ENCODE measurements at regions not wholly inside any gene's neighbourhood (a gene's known extent, or its start where the extent isn't known, plus 50 kb on each side); places are given as distances from the start of the nearest gene placed in this dataset.

DNA sequence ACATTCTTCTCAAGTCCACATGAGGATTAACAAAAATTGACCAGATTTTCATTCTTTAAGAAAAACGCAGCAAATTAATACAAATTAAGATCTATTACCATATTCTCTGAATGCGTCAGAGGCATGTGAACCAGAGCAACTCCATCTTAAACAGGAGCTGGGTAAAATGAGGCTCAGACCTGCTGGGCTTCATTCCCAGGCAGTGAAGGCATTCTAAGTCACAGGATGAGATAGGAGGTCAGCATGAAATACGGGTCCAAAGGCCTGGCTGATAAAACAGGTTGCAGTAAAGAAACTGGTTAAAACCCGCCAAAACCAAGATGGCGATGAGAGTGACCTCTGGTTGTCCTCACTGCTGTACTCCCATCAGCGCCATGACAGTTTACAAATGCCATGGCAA lies 217.6 kb downstream of the RDH14 start:
- no peak overlapping the region for H3K4me3 Mint-ChIP-seq
- peaks cover 0 to 9% (median 5%) of the 10 kb centered on the region in 3 donors for H3K27me3 Mint-ChIP-seq
- H3K4me1 Mint-ChIP-seq = no peaks in the 10 kb centered on the region
- no peak for DNase-seq
- no peak for ATAC-seq (ENCODE audit: low read depth in 2 of 2)
- H3K9me3 Mint-ChIP-seq = peaks cover 0 to 5% (median 1%) of the 10 kb centered on the region in 7 donors
- no peaks in the 10 kb centered on the region for H3K36me3 Mint-ChIP-seq
- no peak overlapping the region for H3K27ac Mint-ChIP-seq

DNA sequence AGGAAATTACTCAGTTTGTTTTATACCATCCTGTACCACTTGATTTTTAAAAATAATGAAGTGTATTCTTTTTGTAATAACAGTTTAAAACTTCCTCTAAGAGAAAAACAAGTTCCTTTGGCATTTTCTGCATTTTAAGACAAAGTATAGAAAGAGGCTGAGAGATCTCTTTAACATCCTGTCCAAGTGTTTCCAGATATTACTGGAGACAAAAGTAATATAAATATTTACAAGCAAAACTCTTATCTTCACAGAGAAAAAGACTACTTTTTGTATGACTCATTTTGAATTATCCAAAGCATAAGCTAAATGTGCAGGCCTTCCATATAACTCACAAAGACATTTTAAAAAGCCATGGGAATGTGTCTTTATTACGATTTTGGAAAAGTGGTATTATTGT lies 221.1 kb downstream of the RDH14 start:
- Mint-ChIP-seq H3K9me3 (peaks cover 0 to 5% (median 1%) of the 10 kb centered on the region in 7 donors), H3K27ac (no peak overlapping the region), H3K4me1 (no peaks in the 10 kb centered on the region), H3K36me3 (no peaks in the 10 kb centered on the region), H3K27me3 (peaks cover 8 to 13% (median 10%) of the 10 kb centered on the region in 3 donors), H3K4me3 (no peak overlapping the region)
- ATAC-seq (ENCODE audit: low read depth in 2 of 2) (no peak), DNase-seq (no peak)

DNA sequence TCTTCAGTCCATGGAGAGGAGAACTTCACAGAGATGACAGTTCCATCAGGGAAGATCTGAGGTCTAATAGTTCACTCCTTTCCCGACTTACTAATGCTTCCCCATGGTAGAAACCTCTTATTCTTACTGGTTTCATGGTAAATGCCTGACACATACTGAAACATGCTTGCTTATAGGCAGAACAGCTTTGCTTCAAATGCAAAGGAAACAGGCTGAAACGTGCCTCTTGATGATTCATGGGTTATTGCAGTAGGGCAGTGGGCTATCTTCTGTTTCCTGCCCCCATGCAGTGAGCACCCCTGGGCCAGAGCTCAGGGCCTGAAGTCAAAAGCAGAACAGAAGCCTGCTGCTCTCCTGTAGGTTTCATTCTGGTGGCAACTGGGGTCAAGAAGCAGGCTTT lies 223.5 kb downstream of the RDH14 start:
- H3K4me3 Mint-ChIP-seq = no peak overlapping the region
- no peak for DNase-seq
- peaks cover 10 to 13% (median 12%) of the 10 kb centered on the region in 3 donors for H3K27me3 Mint-ChIP-seq
- H3K36me3 Mint-ChIP-seq = no peaks in the 10 kb centered on the region
- peaks cover 0 to 5% (median 0%) of the 10 kb centered on the region in 7 donors for H3K9me3 Mint-ChIP-seq
- no peaks in the 10 kb centered on the region for H3K4me1 Mint-ChIP-seq
- ATAC-seq (ENCODE audit: low read depth in 2 of 2) = no peak
- no peak overlapping the region for H3K27ac Mint-ChIP-seq

DNA sequence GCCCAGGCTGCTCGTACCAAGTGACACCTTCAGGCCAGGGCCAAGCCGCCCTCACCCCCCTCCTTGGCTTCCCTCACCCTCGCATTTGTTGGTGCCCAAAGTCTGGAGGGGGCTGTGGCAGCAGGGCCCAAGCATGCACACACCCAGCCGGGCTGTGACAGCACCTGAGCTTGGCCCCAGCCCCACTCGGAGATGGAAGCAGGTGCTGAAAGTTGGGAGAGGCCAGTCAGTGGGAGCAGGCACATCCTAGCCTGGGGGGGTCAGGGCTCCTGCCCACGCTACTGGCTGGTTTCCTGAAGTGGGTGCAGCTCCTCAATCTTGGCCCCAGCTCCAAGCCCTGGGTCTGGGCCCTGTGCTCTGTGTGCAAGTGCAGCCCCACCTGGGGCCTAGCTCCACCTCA lies 228.0 kb downstream of the RDH14 start:
- ATAC-seq (ENCODE audit: low read depth in 2 of 2) (no peak), DNase-seq (no peak)
- Mint-ChIP-seq H3K27ac (no peak overlapping the region), H3K27me3 (peaks cover 10 to 17% (median 13%) of the 10 kb centered on the region in 3 donors), H3K9me3 (no peaks in the 10 kb centered on the region), H3K4me1 (no peaks in the 10 kb centered on the region), H3K4me3 (no peak overlapping the region), H3K36me3 (no peaks in the 10 kb centered on the region)

DNA sequence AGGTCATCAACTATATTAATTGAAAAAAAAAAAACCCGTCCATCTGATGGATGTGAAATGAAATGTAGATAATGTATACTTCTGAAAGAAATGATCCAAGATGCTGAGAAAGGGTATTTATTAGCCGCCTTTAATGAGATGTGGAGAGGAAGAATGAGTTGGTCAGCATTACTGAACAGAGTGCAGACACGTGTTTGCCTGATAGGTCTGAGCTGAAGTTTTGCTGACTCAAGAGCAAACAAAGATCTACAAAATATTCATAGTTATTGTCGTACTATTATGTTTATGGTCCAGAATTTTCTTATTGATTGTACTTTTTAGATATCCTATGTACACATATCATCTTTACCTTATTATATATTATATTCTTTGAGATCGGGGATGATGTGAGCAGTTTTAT lies 235.3 kb downstream of the RDH14 start:
- Mint-ChIP-seq H3K27me3 (peaks cover 0 to 5% (median 0%) of the 10 kb centered on the region in 3 donors), H3K36me3 (no peaks in the 10 kb centered on the region), H3K4me1 (no peaks in the 10 kb centered on the region), H3K27ac (no peak overlapping the region), H3K9me3 (peaks cover 0 to 2% (median 0%) of the 10 kb centered on the region in 7 donors), H3K4me3 (no peak overlapping the region)
- DNase-seq = no peak
- ATAC-seq (ENCODE audit: low read depth in 2 of 2) = no peak

DNA sequence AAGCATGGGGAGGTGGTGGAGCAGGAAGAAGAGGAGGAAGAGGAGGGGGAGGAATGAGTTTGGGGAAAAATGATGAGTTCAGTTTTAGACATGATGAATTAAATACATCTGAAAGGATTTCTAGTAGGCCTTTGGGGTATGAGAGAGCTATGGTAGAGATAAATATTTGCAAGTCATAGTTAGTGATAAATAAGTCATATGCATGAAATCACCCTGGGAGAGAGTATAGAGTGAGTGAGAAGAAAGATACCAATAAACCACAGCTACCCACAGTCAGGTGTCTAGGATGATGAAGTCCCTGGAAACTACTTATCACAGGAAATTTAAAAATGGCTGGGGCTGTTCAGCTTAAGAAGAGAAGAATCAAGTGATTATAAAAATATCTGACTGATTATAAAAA lies 240.5 kb downstream of the RDH14 start:
- Mint-ChIP-seq H3K4me1 (no peaks in the 10 kb centered on the region), H3K36me3 (no peaks in the 10 kb centered on the region), H3K27ac (no peak overlapping the region), H3K9me3 (peaks cover 0 to 2% (median 0%) of the 10 kb centered on the region in 7 donors), H3K27me3 (peaks cover 0 to 3% (median 0%) of the 10 kb centered on the region in 3 donors), H3K4me3 (no peak overlapping the region)
- ATAC-seq (ENCODE audit: low read depth in 2 of 2) = no peak
- DNase-seq = no peak

DNA sequence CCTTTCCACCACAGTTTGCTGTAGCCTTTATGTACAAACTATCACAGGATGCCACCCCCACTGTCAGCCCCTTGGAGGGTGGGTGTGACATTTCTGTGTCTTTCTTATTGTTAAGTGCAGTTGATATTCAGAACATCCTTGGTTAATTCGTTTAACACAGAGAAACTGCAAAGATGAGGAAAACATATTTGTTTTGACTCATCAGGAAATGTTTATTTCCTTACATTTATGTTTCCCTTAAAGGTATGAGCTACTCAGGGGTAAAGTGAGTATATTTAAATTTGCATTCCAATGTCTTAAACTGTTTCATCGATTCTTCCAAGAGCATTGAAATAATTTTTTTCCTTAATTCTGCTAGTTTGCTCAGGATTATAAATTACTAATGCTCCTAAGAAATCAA lies 243.4 kb downstream of the RDH14 start:
- peaks cover 0 to 3% (median 0%) of the 10 kb centered on the region in 3 donors for H3K27me3 Mint-ChIP-seq
- no peak for DNase-seq

DNA sequence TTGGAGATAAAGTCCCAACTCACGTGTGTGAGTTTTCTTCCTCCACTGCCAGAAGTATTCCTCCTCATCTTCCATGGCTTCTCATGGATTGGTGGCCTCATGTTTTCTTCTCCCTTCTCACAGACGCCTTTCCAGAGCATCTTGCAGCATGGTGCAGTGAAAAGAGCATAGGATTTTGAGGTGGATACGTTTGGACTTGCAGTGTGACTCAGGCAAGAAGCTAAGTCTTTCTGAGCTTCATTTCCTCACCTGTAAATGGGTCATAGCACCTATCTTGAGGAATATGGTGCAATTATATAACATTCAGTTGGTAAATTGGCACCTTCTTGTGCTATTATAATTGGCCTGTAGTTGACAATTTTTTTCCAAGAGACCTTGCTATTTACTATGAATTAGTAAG lies 247.6 kb downstream of the RDH14 start:
- Mint-ChIP-seq H3K36me3 (no peaks in the 10 kb centered on the region), H3K4me3 (no peak overlapping the region), H3K27ac (no peak overlapping the region), H3K9me3 (peaks cover 0 to 7% (median 4%) of the 10 kb centered on the region in 7 donors), H3K4me1 (no peaks in the 10 kb centered on the region), H3K27me3 (peaks cover 0 to 8% (median 4%) of the 10 kb centered on the region in 3 donors)
- DNase-seq (no peak), ATAC-seq (ENCODE audit: low read depth in 2 of 2) (no peak)

More for the DNA sequence above, 243.4 kb downstream of the RDH14 start:
- H3K27ac Mint-ChIP-seq = no peak overlapping the region
- peaks cover 0 to 7% (median 0%) of the 10 kb centered on the region in 7 donors for H3K9me3 Mint-ChIP-seq
- H3K4me3 Mint-ChIP-seq = no peak overlapping the region
- no peak for ATAC-seq (ENCODE audit: low read depth in 2 of 2)
- H3K36me3 Mint-ChIP-seq = no peaks in the 10 kb centered on the region
- H3K4me1 Mint-ChIP-seq = no peaks in the 10 kb centered on the region

DNA sequence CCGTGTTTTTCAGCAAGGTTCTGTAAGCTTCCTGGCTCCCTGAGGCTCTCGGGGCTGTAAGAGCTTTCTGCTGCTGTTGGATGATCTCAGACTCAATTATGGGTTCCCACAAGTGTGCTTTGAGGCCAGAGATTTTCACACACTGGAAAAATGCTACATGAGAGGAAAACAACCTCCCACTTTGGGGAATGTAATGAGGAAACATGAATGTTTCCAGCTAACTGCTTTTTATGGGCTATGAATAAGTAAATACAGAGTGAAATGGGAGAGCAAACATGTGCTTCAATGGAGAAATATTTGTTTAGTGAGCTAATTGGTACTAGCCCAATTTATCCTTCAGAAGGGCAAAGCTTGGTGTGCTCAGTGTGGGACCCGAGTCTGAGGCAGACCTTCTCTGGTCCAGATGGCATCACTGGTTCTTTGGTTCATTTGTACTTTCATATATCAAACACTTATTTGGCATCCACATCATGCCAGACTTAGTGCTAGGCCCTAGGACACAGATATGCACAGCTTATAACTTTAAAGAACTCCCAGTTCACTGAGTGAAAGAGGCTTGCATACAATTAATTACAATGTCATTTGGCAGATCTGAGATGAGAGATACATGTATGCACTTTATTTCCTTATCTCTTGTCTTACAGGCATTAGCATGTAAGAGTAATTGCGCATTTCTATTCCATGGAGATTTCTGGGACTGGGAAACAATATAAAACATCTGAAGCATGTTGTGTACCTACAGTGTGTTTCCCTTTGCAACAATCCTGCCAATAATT lies 248.8 kb downstream of the RDH14 start:
- Mint-ChIP-seq H3K27ac (no peak overlapping the region), H3K4me1 (no peaks in the 10 kb centered on the region), H3K4me3 (no peak overlapping the region), H3K27me3 (peaks cover 0 to 13% (median 4%) of the 10 kb centered on the region in 3 donors), H3K9me3 (peaks cover 0 to 7% (median 4%) of the 10 kb centered on the region in 7 donors), H3K36me3 (no peaks in the 10 kb centered on the region)
- DNase-seq = no peak
- no peak for ATAC-seq (ENCODE audit: low read depth in 2 of 2)

DNA sequence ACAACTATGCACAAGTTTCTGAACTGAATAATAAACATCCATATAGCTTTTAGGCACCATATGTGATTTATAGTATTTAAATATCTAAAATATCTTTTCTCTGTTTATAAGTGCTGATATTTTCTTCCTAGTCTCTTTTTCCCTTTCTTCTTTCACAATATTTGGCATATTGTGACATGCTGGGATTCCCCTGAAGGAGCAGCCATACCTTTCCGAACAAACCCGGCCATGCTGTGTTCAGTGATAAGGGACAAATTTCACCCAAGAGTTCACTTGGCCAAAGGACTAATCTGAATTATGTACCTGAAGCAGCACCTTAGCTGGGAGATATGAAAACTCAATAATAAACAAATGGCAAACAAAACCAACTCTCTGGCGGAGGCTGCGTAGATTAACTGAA lies 250.8 kb downstream of the RDH14 start:
- Mint-ChIP-seq H3K27ac (no peak overlapping the region), H3K27me3 (peaks cover 0 to 14% (median 13%) of the 10 kb centered on the region in 3 donors), H3K4me3 (no peak overlapping the region), H3K4me1 (no peaks in the 10 kb centered on the region), H3K36me3 (no peaks in the 10 kb centered on the region), H3K9me3 (peaks cover 0 to 7% (median 4%) of the 10 kb centered on the region in 7 donors)
- ATAC-seq (ENCODE audit: low read depth in 2 of 2) (no peak), DNase-seq (no peak)

DNA sequence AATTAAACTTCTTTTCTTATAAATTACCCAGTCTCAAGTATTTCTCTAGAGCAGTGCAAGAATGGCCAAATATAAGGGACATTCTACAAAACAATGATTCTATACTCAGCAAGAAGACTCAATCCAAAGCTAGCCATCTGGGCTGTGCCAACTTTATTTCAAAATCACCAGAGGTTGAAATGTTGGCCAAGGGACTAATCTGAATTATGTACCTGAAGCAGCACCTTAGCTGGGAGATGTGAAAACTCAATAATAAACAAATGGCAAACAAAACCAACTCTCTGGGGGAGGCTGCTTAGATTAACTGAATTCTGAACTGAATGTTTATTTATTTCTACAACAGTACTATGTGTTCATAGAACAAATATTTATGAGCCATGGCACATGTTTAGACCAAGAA lies 251.3 kb downstream of the RDH14 start:
- DNase-seq = no peak
- peaks cover 0 to 7% (median 4%) of the 10 kb centered on the region in 7 donors for H3K9me3 Mint-ChIP-seq
- H3K4me3 Mint-ChIP-seq = no peak overlapping the region
- H3K36me3 Mint-ChIP-seq = no peaks in the 10 kb centered on the region
- no peak overlapping the region for H3K27ac Mint-ChIP-seq
- H3K4me1 Mint-ChIP-seq = no peaks in the 10 kb centered on the region
- peaks cover 0 to 14% (median 13%) of the 10 kb centered on the region in 3 donors for H3K27me3 Mint-ChIP-seq
- no peak for ATAC-seq (ENCODE audit: low read depth in 2 of 2)

DNA sequence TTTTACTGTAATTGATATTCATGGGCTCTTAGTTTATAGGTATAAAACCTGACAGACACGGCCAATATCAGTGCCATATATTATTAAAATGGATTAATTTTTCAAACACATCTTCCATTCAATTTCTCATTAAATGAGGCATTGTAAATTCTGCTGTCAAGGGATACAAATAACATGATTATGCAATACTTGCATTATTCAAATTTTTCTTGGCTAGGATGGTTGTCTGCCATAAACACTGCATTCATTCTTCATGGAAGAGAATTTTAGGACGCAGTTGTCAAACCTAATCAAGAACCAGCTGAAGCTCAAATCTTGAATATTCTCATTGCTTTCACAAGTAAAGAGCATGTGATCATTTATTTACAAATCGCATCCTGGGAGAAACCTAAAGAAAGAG lies 255.6 kb downstream of the RDH14 start:
- no peak for ATAC-seq (ENCODE audit: low read depth in 2 of 2)
- no peaks in the 10 kb centered on the region for H3K36me3 Mint-ChIP-seq

DNA sequence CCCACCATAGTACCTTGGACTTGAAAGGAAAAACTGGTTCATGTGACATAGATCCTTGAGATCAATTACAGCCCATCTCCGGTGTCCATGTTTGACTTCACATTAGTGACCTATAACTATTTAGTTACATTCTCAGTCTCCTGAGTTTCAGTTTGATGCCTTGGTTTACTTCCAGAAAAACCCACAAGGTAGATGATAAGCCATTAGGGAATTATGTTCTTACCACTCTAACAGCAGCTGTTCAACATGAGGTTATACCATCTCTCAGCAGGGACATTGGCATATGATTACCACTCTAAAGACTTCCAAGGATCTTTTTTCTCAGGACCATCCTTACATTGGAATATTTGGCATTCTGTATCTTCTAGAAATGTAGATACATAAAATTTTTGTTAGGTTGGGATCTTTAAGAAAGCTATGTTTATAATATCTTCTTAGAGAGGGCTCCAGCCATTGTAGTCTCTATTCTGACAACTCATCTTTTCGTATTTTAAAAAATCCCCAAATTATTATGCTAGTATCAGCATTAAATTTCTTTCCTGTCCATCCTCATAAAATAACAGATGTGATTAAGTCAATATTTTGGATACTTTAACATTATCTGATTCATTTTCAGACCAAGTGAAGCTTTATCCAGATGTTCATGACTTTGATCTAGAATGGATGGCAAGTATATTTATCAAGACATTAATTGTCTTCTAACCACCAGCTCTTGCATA lies 258.9 kb downstream of the RDH14 start:
- no peak overlapping the region for H3K4me3 Mint-ChIP-seq
- DNase-seq (no peak), ATAC-seq (ENCODE audit: low read depth in 2 of 2) (no peak)
- no peaks in the 10 kb centered on the region for H3K36me3 Mint-ChIP-seq
- H3K27ac Mint-ChIP-seq = no peak overlapping the region
- no peaks in the 10 kb centered on the region for H3K9me3 Mint-ChIP-seq
- H3K27me3 Mint-ChIP-seq = peaks cover 0 to 16% (median under 1%) of the 10 kb centered on the region in 3 donors
- H3K4me1 Mint-ChIP-seq = no peaks in the 10 kb centered on the region

More for the DNA sequence above, 255.6 kb downstream of the RDH14 start:
- Mint-ChIP-seq H3K27ac (no peak overlapping the region), H3K4me1 (no peaks in the 10 kb centered on the region), H3K4me3 (no peak overlapping the region), H3K9me3 (peaks cover 0 to 3% (median 0%) of the 10 kb centered on the region in 7 donors), H3K27me3 (peaks cover 0 to 20% (median 6%) of the 10 kb centered on the region in 3 donors)
- DNase-seq = no peak

Measured in naive B cell (primary cell).